ENCODE measurements at regions not wholly inside any gene's neighbourhood (a gene's known extent, or its start where the extent isn't known, plus 50 kb on each side); places are given as distances from the start of the nearest gene placed in this dataset.

GRCh38 chr6:14849185-14849584 is 396.7 kb upstream of the JARID2 start:
- DNase-seq = no peak
- no peaks in the 10 kb centered on the region for H3K9me2 ChIP-seq (ENCODE audit: insufficient read depth)
- ChIA-PET POLR2A (ENCODE audit: unreplicated experiment) (no interaction called here), CTCF (no interaction called here)
- H2AFZ ChIP-seq = no peak overlapping the region
- TF ChIP-seq, protein P1, sequence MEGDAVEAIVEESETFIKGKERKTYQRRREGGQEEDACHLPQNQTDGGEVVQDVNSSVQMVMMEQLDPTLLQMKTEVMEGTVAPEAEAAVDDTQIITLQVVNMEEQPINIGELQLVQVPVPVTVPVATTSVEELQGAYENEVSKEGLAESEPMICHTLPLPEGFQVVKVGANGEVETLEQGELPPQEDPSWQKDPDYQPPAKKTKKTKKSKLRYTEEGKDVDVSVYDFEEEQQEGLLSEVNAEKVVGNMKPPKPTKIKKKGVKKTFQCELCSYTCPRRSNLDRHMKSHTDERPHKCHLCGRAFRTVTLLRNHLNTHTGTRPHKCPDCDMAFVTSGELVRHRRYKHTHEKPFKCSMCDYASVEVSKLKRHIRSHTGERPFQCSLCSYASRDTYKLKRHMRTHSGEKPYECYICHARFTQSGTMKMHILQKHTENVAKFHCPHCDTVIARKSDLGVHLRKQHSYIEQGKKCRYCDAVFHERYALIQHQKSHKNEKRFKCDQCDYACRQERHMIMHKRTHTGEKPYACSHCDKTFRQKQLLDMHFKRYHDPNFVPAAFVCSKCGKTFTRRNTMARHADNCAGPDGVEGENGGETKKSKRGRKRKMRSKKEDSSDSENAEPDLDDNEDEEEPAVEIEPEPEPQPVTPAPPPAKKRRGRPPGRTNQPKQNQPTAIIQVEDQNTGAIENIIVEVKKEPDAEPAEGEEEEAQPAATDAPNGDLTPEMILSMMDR (conservative IDR thresholded peaks at IDR 0.05) = no peak
- TF ChIP-seq EZH2 (IDR thresholded peaks at IDR 0.05; ENCODE audit: low read depth) = no peak
- H3K4me2 ChIP-seq = no peak overlapping the region
- intact Hi-C loops (cut with micrococcal nuclease; ENCODE audit: unreplicated experiment) = no loop called here
- no peaks in the 10 kb centered on the region for H3K9me3 ChIP-seq (ENCODE audit: insufficient read depth, low read depth)
- BruUV-seq (replicated peaks) = no TSS peak
- no peaks in the 10 kb centered on the region for H3F3A ChIP-seq (ENCODE audit: insufficient read depth, low read depth)
- H3K36me3 ChIP-seq (ENCODE audit: low read depth) = no peaks in the 10 kb centered on the region
- H3K27me3 ChIP-seq (ENCODE audit: insufficient read depth, low read depth) = no peaks in the 10 kb centered on the region
- no peak overlapping the region for H3K4me3 ChIP-seq
- no peaks in the 10 kb centered on the region for H3K79me2 ChIP-seq (ENCODE audit: low read depth)
- no peak overlapping the region for H3K27ac ChIP-seq
- no peaks in the 10 kb centered on the region for H4K20me1 ChIP-seq (ENCODE audit: insufficient read depth)
- H3K4me1 ChIP-seq (replicated peaks; ENCODE audit: insufficient read depth) = no peaks in the 10 kb centered on the region

GRCh38 chr6:14851281-14851680 is 394.6 kb upstream of the JARID2 start:
- Histone ChIP-seq H3K79me2 (ENCODE audit: low read depth) (no peaks in the 10 kb centered on the region), H3K4me3 (no peak overlapping the region), H3K9me3 (ENCODE audit: insufficient read depth, low read depth) (no peaks in the 10 kb centered on the region), H3K4me1 (replicated peaks; ENCODE audit: insufficient read depth) (no peaks in the 10 kb centered on the region), H2AFZ (no peak overlapping the region), H3K36me3 (ENCODE audit: low read depth) (no peaks in the 10 kb centered on the region), H3K27me3 (ENCODE audit: insufficient read depth, low read depth) (no peaks in the 10 kb centered on the region), H3F3A (ENCODE audit: insufficient read depth, low read depth) (no peaks in the 10 kb centered on the region), H3K4me2 (no peak overlapping the region), H4K20me1 (ENCODE audit: insufficient read depth) (no peaks in the 10 kb centered on the region), H3K9me2 (ENCODE audit: insufficient read depth) (no peaks in the 10 kb centered on the region), H3K27ac (no peak overlapping the region)
- ChIA-PET POLR2A (ENCODE audit: unreplicated experiment) (no interaction called here), CTCF (no interaction called here)
- intact Hi-C loops (cut with micrococcal nuclease; ENCODE audit: unreplicated experiment) = no loop called here
- BruUV-seq (replicated peaks) = no TSS peak
- DNase-seq = no peak
- no peak for TF ChIP-seq EZH2 (IDR thresholded peaks at IDR 0.05; ENCODE audit: low read depth)
- TF ChIP-seq, protein P1 (conservative IDR thresholded peaks at IDR 0.05) = no peak

DNA sequence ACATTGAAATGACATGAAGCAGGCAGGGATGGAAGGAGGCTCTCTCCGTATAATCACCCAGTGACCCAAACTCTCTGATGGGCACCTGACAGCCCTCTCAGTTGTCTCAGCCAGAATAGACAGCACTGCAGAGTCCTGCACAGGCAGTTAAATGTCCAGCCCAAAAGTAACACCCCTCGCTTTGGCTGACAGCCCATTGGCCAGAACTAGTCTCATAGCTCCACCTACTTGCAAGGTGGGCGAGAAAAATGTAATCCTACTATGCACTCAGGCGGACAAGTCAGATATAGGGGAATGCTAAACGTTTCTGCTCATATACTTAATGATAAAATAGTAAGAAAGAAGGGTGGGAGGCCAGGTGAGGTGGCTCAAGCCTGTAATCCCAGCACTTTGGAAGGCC is 393.5 kb upstream of the JARID2 start:
- no peak overlapping the region for H3K4me3 ChIP-seq
- CTCF ChIA-PET = no interaction called here
- H3F3A ChIP-seq (ENCODE audit: insufficient read depth, low read depth) = no peaks in the 10 kb centered on the region
- H3K9me2 ChIP-seq (ENCODE audit: insufficient read depth) = no peaks in the 10 kb centered on the region
- intact Hi-C loops (cut with micrococcal nuclease; ENCODE audit: unreplicated experiment) = no loop called here
- H3K4me1 ChIP-seq (replicated peaks; ENCODE audit: insufficient read depth) = no peaks in the 10 kb centered on the region
- DNase-seq = no peak
- no peaks in the 10 kb centered on the region for H4K20me1 ChIP-seq (ENCODE audit: insufficient read depth)
- POLR2A ChIA-PET (ENCODE audit: unreplicated experiment) = no interaction called here
- H3K27ac ChIP-seq = no peak overlapping the region
- TF ChIP-seq, protein P1 (conservative IDR thresholded peaks at IDR 0.05) = no peak
- no peak for TF ChIP-seq EZH2 (IDR thresholded peaks at IDR 0.05; ENCODE audit: low read depth)
- H2AFZ ChIP-seq = no peak overlapping the region
- no TSS peak for BruUV-seq (replicated peaks)
- no peaks in the 10 kb centered on the region for H3K9me3 ChIP-seq (ENCODE audit: insufficient read depth, low read depth)
- H3K36me3 ChIP-seq (ENCODE audit: low read depth) = no peaks in the 10 kb centered on the region
- no peak overlapping the region for H3K4me2 ChIP-seq
- H3K79me2 ChIP-seq (ENCODE audit: low read depth) = no peaks in the 10 kb centered on the region
- H3K27me3 ChIP-seq (ENCODE audit: insufficient read depth, low read depth) = no peaks in the 10 kb centered on the region
